CD4-positive, alpha-beta T cell (primary cell): ENCODE measurements at regions not wholly inside any gene's neighbourhood (a gene's known extent, or its start where the extent isn't known, plus 50 kb on each side); places are given as distances from the start of the nearest gene placed in this dataset.

Experiments
- ATAC-seq: fragments of 200-7000 bp; cut with Tn5 transposase; one replicate; pipeline ENCODE4 v1.10.0; 2022; ENCODE audit warnings: mild to moderate bottlenecking; ENCODE audit not compliant: poor library complexity
- CTCF ChIA-PET: fragments of 350-600 bp; sonication (Branson Sonifier 250); formaldehyde crosslinking; loops from one replicate; lab custom pipeline; 2021; ENCODE audit warnings: antibody characterized with exemption, inconsistent platforms; lab: Charles Lee
- POLR2A ChIA-PET: fragments of 350-600 bp; sonication (Branson Sonifier 250); formaldehyde crosslinking; loops from one replicate; lab custom pipeline; 2021; ENCODE audit warnings: antibody characterized with exemption, inconsistent platforms; lab: Charles Lee
- DNase-seq, 14 experiments: peaks; one replicate each; pipeline ENCODE4 v3.0.0-alpha.2; 2013 to 2020; ENCODE audit warnings: mixed read lengths in 2 of 14
- H3K27ac ChIP-seq, 2 donors: one replicate each; pipeline versions ENCODE4 v1.5.1 to v1.7.0; 2013; ENCODE audit warnings: low read length in 2 of 2, low read depth in 1 of 2, mild to moderate bottlenecking in 1 of 2
- H3K27me3 ChIP-seq, 2 experiments: 1 replicate in 1 of 2; 2 replicates in 1 of 2; pipeline versions ENCODE4 v1.6.1 to v1.7.0; 2013; ENCODE audit warnings: low read length in 2 of 2, control low read depth in 1 of 2, mild to moderate bottlenecking in 1 of 2, moderate library complexity in 1 of 2; ENCODE audit not compliant: insufficient read depth in 2 of 2, control insufficient read depth in 1 of 2
- H3K36me3 ChIP-seq: one replicate; pipeline ENCODE4 v1.6.1; 2013; ENCODE audit warnings: low read length, control low read depth; ENCODE audit not compliant: insufficient read depth
- H3K4me1 ChIP-seq: one replicate; pipeline ENCODE4 v1.6.1; 2013; ENCODE audit warnings: low read length, control low read depth; ENCODE audit not compliant: insufficient read depth
- H3K4me3 ChIP-seq: one replicate; pipeline ENCODE4 v1.5.1; 2013; ENCODE audit warnings: mild to moderate bottlenecking, low read length, moderate library complexity
- H3K9me3 ChIP-seq, 2 experiments: 1 replicate in 1 of 2; 2 replicates in 1 of 2; pipeline versions ENCODE4 v1.6.1 to v1.7.0; 2013; ENCODE audit warnings: low read length in 2 of 2, mild to moderate bottlenecking in 2 of 2, control low read depth in 1 of 2, moderate library complexity in 1 of 2; ENCODE audit not compliant: control insufficient read depth in 1 of 2, insufficient read depth in 1 of 2
- H3K27ac Mint-ChIP-seq: one replicate; pipeline ENCODE4 v1.8.0; 2020; ENCODE audit warnings: mixed read lengths
- H3K27me3 Mint-ChIP-seq: one replicate; pipeline ENCODE4 v1.8.0; 2021; ENCODE audit warnings: mixed read lengths
- H3K36me3 Mint-ChIP-seq: one replicate; pipeline ENCODE4 v1.8.0; 2021; ENCODE audit warnings: low read depth, mixed read lengths
- H3K4me1 Mint-ChIP-seq: one replicate; pipeline ENCODE4 v1.8.0; 2021; ENCODE audit warnings: low read depth, mixed read lengths
- H3K4me3 Mint-ChIP-seq: one replicate; pipeline ENCODE4 v1.8.0; 2020; ENCODE audit warnings: mild to moderate bottlenecking, mixed read lengths
- H3K9me3 Mint-ChIP-seq: one replicate; pipeline ENCODE4 v1.8.0; 2020; ENCODE audit warnings: mixed read lengths
- intact Hi-C, 2 experiments: fragments of 100-400 bp; cut with DNase I in 1 of 2; cut with micrococcal nuclease in 1 of 2; formaldehyde crosslinking; loops; one replicate each; pipeline versions ENCODE4 v1.15.1 to v1.9.0; 2023 to 2025; cut with DNase I, micrococcal nuclease
- TF ChIP-seq, protein P1 (sequence below): fragments of 200-600 bp; IDR thresholded peaks from one replicate; pipeline ENCODE4 v1.8.0; 2022; ENCODE audit warnings: antibody characterized with exemption, mild to moderate bottlenecking

DNA sequence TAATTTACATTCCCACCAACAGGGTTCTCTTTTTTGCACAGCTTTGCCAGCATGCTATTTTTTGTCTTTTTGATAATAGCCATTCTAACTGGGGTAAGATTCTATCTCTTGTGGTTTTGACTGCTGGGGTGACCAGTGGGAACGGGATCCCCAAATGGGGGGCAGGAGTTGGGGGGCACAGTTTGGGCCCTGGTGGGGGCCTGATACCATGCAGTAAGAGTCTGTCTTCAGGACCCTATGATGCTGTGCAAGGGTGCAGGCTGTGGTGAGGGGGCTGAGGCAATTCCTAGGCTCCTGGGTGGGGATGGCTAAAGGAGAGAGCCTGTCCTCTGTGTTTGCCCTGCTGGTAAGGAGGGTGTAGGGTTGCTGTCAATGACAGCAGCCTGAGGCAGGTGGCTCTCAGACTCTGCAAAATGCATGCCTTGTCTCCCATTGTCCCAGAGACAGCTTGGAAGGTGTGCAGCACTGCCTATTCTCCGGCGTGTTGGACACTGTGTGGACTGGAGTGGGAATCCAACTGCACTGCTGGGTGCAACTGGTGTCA lies 172.7 kb upstream of the ARHGAP24 start:
- Histone ChIP-seq H3K36me3 (no peaks in the 10 kb centered on the region), H3K9me3 (peaks cover 0 to 5% of the 10 kb centered on the region in 2 experiments), H3K4me1 (no peaks in the 10 kb centered on the region), H3K27ac (no peak overlapping the region), H3K4me3 (no peak overlapping the region), H3K27me3 (no peaks in the 10 kb centered on the region)
- no peaks in the 10 kb centered on the region for H3K27me3 Mint-ChIP-seq
- no peaks in the 10 kb centered on the region for H3K36me3 Mint-ChIP-seq
- CTCF ChIA-PET = no interaction called here
- no peaks in the 10 kb centered on the region for H3K4me1 Mint-ChIP-seq
- no peak overlapping the region for H3K4me3 Mint-ChIP-seq
- H3K27ac Mint-ChIP-seq = no peak overlapping the region
- ATAC-seq (no peak), DNase-seq (no peak)
- POLR2A ChIA-PET = no interaction called here
- intact Hi-C loops = no loop called here
- peaks cover 2% of the 10 kb centered on the region for H3K9me3 Mint-ChIP-seq
- TF ChIP-seq, protein P1, sequence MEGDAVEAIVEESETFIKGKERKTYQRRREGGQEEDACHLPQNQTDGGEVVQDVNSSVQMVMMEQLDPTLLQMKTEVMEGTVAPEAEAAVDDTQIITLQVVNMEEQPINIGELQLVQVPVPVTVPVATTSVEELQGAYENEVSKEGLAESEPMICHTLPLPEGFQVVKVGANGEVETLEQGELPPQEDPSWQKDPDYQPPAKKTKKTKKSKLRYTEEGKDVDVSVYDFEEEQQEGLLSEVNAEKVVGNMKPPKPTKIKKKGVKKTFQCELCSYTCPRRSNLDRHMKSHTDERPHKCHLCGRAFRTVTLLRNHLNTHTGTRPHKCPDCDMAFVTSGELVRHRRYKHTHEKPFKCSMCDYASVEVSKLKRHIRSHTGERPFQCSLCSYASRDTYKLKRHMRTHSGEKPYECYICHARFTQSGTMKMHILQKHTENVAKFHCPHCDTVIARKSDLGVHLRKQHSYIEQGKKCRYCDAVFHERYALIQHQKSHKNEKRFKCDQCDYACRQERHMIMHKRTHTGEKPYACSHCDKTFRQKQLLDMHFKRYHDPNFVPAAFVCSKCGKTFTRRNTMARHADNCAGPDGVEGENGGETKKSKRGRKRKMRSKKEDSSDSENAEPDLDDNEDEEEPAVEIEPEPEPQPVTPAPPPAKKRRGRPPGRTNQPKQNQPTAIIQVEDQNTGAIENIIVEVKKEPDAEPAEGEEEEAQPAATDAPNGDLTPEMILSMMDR = no peak

DNA sequence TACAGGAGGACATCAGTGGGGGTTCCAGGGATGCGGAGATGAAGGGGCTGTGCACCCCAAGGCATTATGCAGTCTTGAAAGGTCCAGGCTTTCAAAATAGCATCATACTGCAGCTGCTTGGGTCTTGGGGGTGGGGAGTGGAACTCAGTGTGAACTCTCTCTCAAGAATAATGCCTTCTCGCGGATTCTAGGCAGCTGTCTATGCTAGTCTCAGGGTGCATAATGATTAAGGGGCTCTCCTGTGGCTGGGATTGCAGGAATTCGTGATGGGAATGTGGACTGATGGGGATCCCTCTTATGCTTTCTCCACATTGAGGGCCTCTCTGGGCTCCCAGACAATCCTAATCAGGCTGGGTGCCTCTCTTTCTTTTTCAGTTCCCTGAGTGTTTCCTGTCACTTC lies 172.2 kb upstream of the ARHGAP24 start:
- Histone ChIP-seq H3K4me3 (no peak overlapping the region), H3K36me3 (no peaks in the 10 kb centered on the region), H3K27ac (no peak overlapping the region), H3K9me3 (peaks cover 0 to 5% of the 10 kb centered on the region in 2 experiments), H3K27me3 (no peaks in the 10 kb centered on the region), H3K4me1 (no peaks in the 10 kb centered on the region)
- Mint-ChIP-seq H3K4me1 (no peaks in the 10 kb centered on the region), H3K27ac (no peak overlapping the region), H3K36me3 (no peaks in the 10 kb centered on the region), H3K4me3 (no peak overlapping the region), H3K27me3 (no peaks in the 10 kb centered on the region), H3K9me3 (peaks cover 2% of the 10 kb centered on the region)
- TF ChIP-seq, protein P1 = no peak
- ATAC-seq = no peak
- CTCF ChIA-PET = no interaction called here
- no peak for DNase-seq
- intact Hi-C loops = no loop called here
- POLR2A ChIA-PET = no interaction called here

DNA sequence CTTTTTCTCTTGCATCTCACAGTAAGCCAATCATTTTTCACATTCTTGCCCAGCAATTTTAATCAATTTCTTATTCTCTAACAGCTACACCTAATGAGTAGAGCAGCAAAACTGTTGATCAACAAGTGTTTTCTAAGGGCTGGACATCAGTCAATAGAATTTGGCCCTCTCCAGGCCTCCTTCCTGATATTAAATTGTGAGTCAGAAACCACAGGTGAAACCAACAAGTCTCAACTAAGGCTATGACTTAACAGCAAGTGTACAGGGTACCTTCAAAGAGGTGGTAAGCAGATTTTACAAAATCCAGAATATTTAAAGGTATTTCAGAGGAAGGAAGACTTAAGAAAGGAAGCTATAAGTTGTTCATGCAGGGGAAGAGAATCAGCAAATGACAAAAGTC lies 156.5 kb upstream of the ARHGAP24 start:
- Mint-ChIP-seq H3K9me3 (peaks cover 7% of the 10 kb centered on the region), H3K4me3 (no peak overlapping the region), H3K27ac (no peak overlapping the region), H3K36me3 (no peaks in the 10 kb centered on the region), H3K4me1 (no peaks in the 10 kb centered on the region), H3K27me3 (no peaks in the 10 kb centered on the region)
- TF ChIP-seq, protein P1 = no peak
- ChIA-PET POLR2A (no interaction called here), CTCF (no interaction called here)
- ATAC-seq (no peak), DNase-seq (no peak)
- Histone ChIP-seq H3K27ac (no peak overlapping the region), H3K36me3 (no peaks in the 10 kb centered on the region), H3K9me3 (peaks cover 0 to 12% of the 10 kb centered on the region in 2 experiments), H3K4me1 (no peaks in the 10 kb centered on the region), H3K27me3 (no peaks in the 10 kb centered on the region), H3K4me3 (no peak overlapping the region)
- intact Hi-C loops = no loop called here
